22Rv1 (cell line): ENCODE measurements at regions not wholly inside any gene's neighbourhood (a gene's known extent, or its start where the extent isn't known, plus 50 kb on each side); places are given as distances from the start of the nearest gene placed in this dataset.

ENCODE experiments used
- CTCF ChIP-seq: fragments of 450-650 bp; IDR thresholded peaks from 2 replicates; pipeline ENCODE4 v1.5.1; 2017; ENCODE audit warnings: mild to moderate bottlenecking
- ZFX ChIP-seq: fragments of 450-650 bp; IDR thresholded peaks from 2 replicates; pipeline ENCODE4 v1.6.1; 2017; ENCODE audit warnings: antibody characterized with exemption, borderline replicate concordance

DNA sequence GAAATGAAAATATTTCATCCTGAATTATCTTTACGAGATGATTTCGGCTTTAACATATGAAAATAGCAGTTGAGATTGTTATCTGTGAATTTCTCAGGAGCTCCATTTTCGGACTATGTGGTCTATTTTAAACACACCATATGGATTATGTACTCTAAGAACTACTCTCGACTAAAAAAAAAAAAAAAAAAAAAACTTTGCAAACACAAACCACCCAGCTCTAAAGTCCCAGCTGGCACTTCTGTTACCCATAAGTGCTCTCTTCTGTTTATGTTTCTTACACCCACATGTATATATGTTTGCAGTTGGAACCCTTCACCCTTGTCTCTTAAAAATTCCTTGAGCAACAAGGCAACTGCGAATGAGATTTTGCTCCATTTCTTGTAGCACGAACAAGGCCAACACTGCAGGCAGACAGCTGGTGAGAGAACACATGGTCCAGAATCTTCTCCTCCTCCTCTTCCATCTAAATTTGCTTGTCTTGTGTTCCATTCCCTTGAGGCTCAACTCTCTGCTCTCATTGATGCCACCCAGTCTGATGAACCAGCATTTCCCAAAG, 172.7 kb upstream of the HCCS start:
- TF ChIP-seq CTCF (no peak), ZFX (no peak)
